ENCODE measurements at regions not wholly inside any gene's neighbourhood (a gene's known extent, or its start where the extent isn't known, plus 50 kb on each side); places are given as distances from the start of the nearest gene placed in this dataset.

GRCh38 chr7:18312482-18312881 is 183.1 kb upstream of the HDAC9 start:
- FAIRE-seq (no peak), DNase-seq (no peak)
- H3K9me3 ChIP-seq (ENCODE audit: control insufficient read depth in 2 of 3, insufficient read depth in 1 of 3, low read length in 3 of 3) = no peaks in the 10 kb centered on the region
- no peak for TF ChIP-seq CTCF (IDR thresholded peaks at IDR 0.05; ENCODE audit: borderline replicate concordance, extremely low read depth, insufficient read depth)
- no peak overlapping the region for H3K27ac ChIP-seq (ENCODE audit: low read depth in 2 of 2, low read length in 2 of 2)
- intact Hi-C loops (cut with DNase I) = no loop called here
- H3K9ac ChIP-seq (ENCODE audit: low read length in 3 of 3) = no peak overlapping the region
- no peaks in the 10 kb centered on the region for H3K4me1 ChIP-seq (ENCODE audit: control insufficient read depth in 2 of 3, insufficient read depth in 2 of 3, low read depth in 1 of 3, low read length in 3 of 3)
- H3K27me3 ChIP-seq (ENCODE audit: control insufficient read depth, insufficient read depth, low read length) = no peaks in the 10 kb centered on the region
- H3K36me3 ChIP-seq (ENCODE audit: control insufficient read depth in 2 of 3, insufficient read depth in 3 of 3, low read length in 3 of 3) = no peaks in the 10 kb centered on the region
- no peak overlapping the region for H3K4me3 ChIP-seq (ENCODE audit: low read length in 3 of 3)

- no peak for TF ChIP-seq CTCF (IDR thresholded peaks at IDR 0.05; ENCODE audit: borderline replicate concordance, extremely low read depth, insufficient read depth)
- Histone ChIP-seq H3K4me3 (ENCODE audit: low read length in 3 of 3) (no peak overlapping the region), H3K9ac (ENCODE audit: low read length in 3 of 3) (no peak overlapping the region), H3K27me3 (ENCODE audit: control insufficient read depth, insufficient read depth, low read length) (no peaks in the 10 kb centered on the region), H3K36me3 (ENCODE audit: control insufficient read depth in 2 of 3, insufficient read depth in 3 of 3, low read length in 3 of 3) (no peaks in the 10 kb centered on the region), H3K27ac (ENCODE audit: low read depth in 2 of 2, low read length in 2 of 2) (no peak overlapping the region), H3K9me3 (ENCODE audit: control insufficient read depth in 2 of 3, insufficient read depth in 1 of 3, low read length in 3 of 3) (no peaks in the 10 kb centered on the region), H3K4me1 (ENCODE audit: control insufficient read depth in 2 of 3, insufficient read depth in 2 of 3, low read depth in 1 of 3, low read length in 3 of 3) (no peaks in the 10 kb centered on the region)
- FAIRE-seq (no peak), DNase-seq (no peak)
- intact Hi-C loops (cut with DNase I) = no loop called here
Observed at GRCh38 chr7:18313965-18314364, 181.6 kb upstream of the HDAC9 start.

- DNase-seq = no peak
- H3K9me3 ChIP-seq (ENCODE audit: control insufficient read depth in 2 of 3, insufficient read depth in 1 of 3, low read length in 3 of 3) = no peaks in the 10 kb centered on the region
- no peaks in the 10 kb centered on the region for H3K4me1 ChIP-seq (ENCODE audit: control insufficient read depth in 2 of 3, insufficient read depth in 2 of 3, low read depth in 1 of 3, low read length in 3 of 3)
- H3K9ac ChIP-seq (ENCODE audit: low read length in 3 of 3) = no peak overlapping the region
- no peak for TF ChIP-seq CTCF (IDR thresholded peaks at IDR 0.05; ENCODE audit: borderline replicate concordance, extremely low read depth, insufficient read depth)
- no peak for FAIRE-seq
- no peaks in the 10 kb centered on the region for H3K27me3 ChIP-seq (ENCODE audit: control insufficient read depth, insufficient read depth, low read length)
- no peak overlapping the region for H3K27ac ChIP-seq (ENCODE audit: low read depth in 2 of 2, low read length in 2 of 2)
- no peak overlapping the region for H3K4me3 ChIP-seq (ENCODE audit: low read length in 3 of 3)
- no peaks in the 10 kb centered on the region for H3K36me3 ChIP-seq (ENCODE audit: control insufficient read depth in 2 of 3, insufficient read depth in 3 of 3, low read length in 3 of 3)
- intact Hi-C loops (cut with DNase I) = no loop called here
Observed at GRCh38 chr7:18315241-18315640, 180.3 kb upstream of the HDAC9 start.

GRCh38 chr7:18317941-18318340 is 177.6 kb upstream of the HDAC9 start:
- DNase-seq (no peak), FAIRE-seq (no peak)
- intact Hi-C loops (cut with DNase I) = no loop called here

More at GRCh38 chr7:18317941-18318340, 177.6 kb upstream of the HDAC9 start:
- H3K27me3 ChIP-seq (ENCODE audit: control insufficient read depth, insufficient read depth, low read length) = no peaks in the 10 kb centered on the region
- H3K9me3 ChIP-seq (ENCODE audit: control insufficient read depth in 2 of 3, insufficient read depth in 1 of 3, low read length in 3 of 3) = no peaks in the 10 kb centered on the region
- TF ChIP-seq CTCF (IDR thresholded peaks at IDR 0.05; ENCODE audit: borderline replicate concordance, extremely low read depth, insufficient read depth) = no peak
- no peaks in the 10 kb centered on the region for H3K4me1 ChIP-seq (ENCODE audit: control insufficient read depth in 2 of 3, insufficient read depth in 2 of 3, low read depth in 1 of 3, low read length in 3 of 3)
- H3K9ac ChIP-seq (ENCODE audit: low read length in 3 of 3) = no peak overlapping the region
- no peaks in the 10 kb centered on the region for H3K36me3 ChIP-seq (ENCODE audit: control insufficient read depth in 2 of 3, insufficient read depth in 3 of 3, low read length in 3 of 3)
- no peak overlapping the region for H3K4me3 ChIP-seq (ENCODE audit: low read length in 3 of 3)
- H3K27ac ChIP-seq (ENCODE audit: low read depth in 2 of 2, low read length in 2 of 2) = no peak overlapping the region

Data from kidney (tissue), 13 donors.